HEK293 (cell line): ENCODE measurements at regions not wholly inside any gene's neighbourhood (a gene's known extent, or its start where the extent isn't known, plus 50 kb on each side); places are given as distances from the start of the nearest gene placed in this dataset.

Source experiments
- CTCF ChIA-PET: fragments of 350-600 bp; formaldehyde crosslinking; extraction: SDS; loops from one replicate; lab custom pipeline; 2021; ENCODE audit warnings: antibody characterized with exemption; lab: Yijun Ruan, JAX
- POLR2A ChIA-PET: fragments of 300-600 bp; formaldehyde crosslinking; extraction: SDS; loops from one replicate; lab custom pipeline; 2020; ENCODE audit warnings: antibody characterized with exemption, inconsistent platforms; lab: Yijun Ruan, JAX
- H3K27ac ChIP-seq: fragments of 200-500 bp; sonication (Bioruptor generic); 2 replicates; pipeline ENCODE4 v1.5.1; 2014; ENCODE audit warnings: low read depth, low read length, control low read depth, inconsistent platforms; ENCODE audit errors: extremely low read depth
- H3K36me3 ChIP-seq, 2 experiments: fragments of 200-500 bp in 1 of 2; sonication (Bioruptor generic) in 1 of 2; 1 replicate in 1 of 2; 2 replicates in 1 of 2; pipeline ENCODE4 v1.5.1; 2014 to 2017; ENCODE audit warnings: inconsistent platforms in 2 of 2, low read length in 2 of 2; ENCODE audit not compliant: control insufficient read depth in 2 of 2, insufficient read depth in 1 of 2
- H3K4me1 ChIP-seq: fragments of 200-500 bp; sonication (Bioruptor generic); 2 replicates; pipeline ENCODE4 v1.5.1; 2014; ENCODE audit warnings: mild to moderate bottlenecking, low read length, inconsistent platforms; ENCODE audit not compliant: control insufficient read depth, insufficient read depth
- H3K4me3 ChIP-seq: 2 replicates; pipeline ENCODE4 v1.5.1; 2011; ENCODE audit warnings: low read depth, mild to moderate bottlenecking, control low read depth, low read length, moderate library complexity
- H3K9me3 ChIP-seq: fragments of 200-500 bp; sonication (Bioruptor generic); 2 replicates; pipeline ENCODE4 v1.5.1; 2014; ENCODE audit warnings: low read depth, low read length, inconsistent platforms; ENCODE audit not compliant: control insufficient read depth, insufficient read depth
- AEBP2 ChIP-seq: fragments of 450-650 bp; formaldehyde crosslinking; IDR thresholded peaks from 2 replicates; pipeline ENCODE4 v1.5.1; 2016; ENCODE audit warnings: missing biosample characterization, missing genetic modification characterization, borderline replicate concordance
- BCL6B ChIP-seq: fragments of 450-650 bp; formaldehyde crosslinking; IDR thresholded peaks from 2 replicates; pipeline ENCODE4 v1.5.1; 2017; ENCODE audit warnings: missing biosample characterization, missing genetic modification characterization
- PRDM1 ChIP-seq: fragments of 450-650 bp; formaldehyde crosslinking; IDR thresholded peaks from 2 replicates; pipeline ENCODE4; 2016; ENCODE audit warnings: missing biosample characterization, missing genetic modification characterization
- PRDM10 ChIP-seq: fragments of 450-650 bp; formaldehyde crosslinking; IDR thresholded peaks from 2 replicates; pipeline ENCODE4 v1.5.1; 2016; ENCODE audit warnings: missing biosample characterization, missing genetic modification characterization
- SCRT1 ChIP-seq: fragments of 450-650 bp; formaldehyde crosslinking; IDR thresholded peaks from 2 replicates; pipeline ENCODE4 v1.5.1; 2016; ENCODE audit warnings: missing biosample characterization, missing genetic modification characterization, borderline replicate concordance
- TSHZ1 ChIP-seq: fragments of 450-650 bp; formaldehyde crosslinking; IDR thresholded peaks from 2 replicates; pipeline ENCODE4 v1.5.1; 2016; ENCODE audit warnings: missing biosample characterization, missing genetic modification characterization, borderline replicate concordance
- ZBTB8A ChIP-seq: fragments of 450-650 bp; formaldehyde crosslinking; IDR thresholded peaks from 2 replicates; pipeline ENCODE4 v1.5.1; 2016; ENCODE audit warnings: missing biosample characterization, missing genetic modification characterization
- ZIC2 ChIP-seq: fragments of 450-650 bp; formaldehyde crosslinking; IDR thresholded peaks from 2 replicates; pipeline ENCODE4 v1.5.1; 2016; ENCODE audit warnings: missing biosample characterization, missing genetic modification characterization
- ZNF10 ChIP-seq: fragments of 450-650 bp; formaldehyde crosslinking; IDR thresholded peaks from 2 replicates; pipeline ENCODE4 v1.5.1; 2017; ENCODE audit warnings: missing biosample characterization, missing genetic modification characterization
- ZNF16 ChIP-seq: fragments of 450-650 bp; formaldehyde crosslinking; IDR thresholded peaks from 2 replicates; pipeline ENCODE4 v1.5.1; 2016; ENCODE audit warnings: low read depth, missing biosample characterization, missing genetic modification characterization
- ZNF2 ChIP-seq: fragments of 450-650 bp; formaldehyde crosslinking; IDR thresholded peaks from 2 replicates; pipeline ENCODE4 v1.5.1; 2016; ENCODE audit warnings: missing biosample characterization, missing genetic modification characterization
- ZNF239 ChIP-seq: fragments of 450-650 bp; formaldehyde crosslinking; IDR thresholded peaks from 2 replicates; pipeline ENCODE4 v1.5.1; 2016; ENCODE audit warnings: missing biosample characterization, missing genetic modification characterization
- ZNF354C ChIP-seq: fragments of 450-650 bp; formaldehyde crosslinking; IDR thresholded peaks from 2 replicates; pipeline ENCODE4 v1.5.1; 2016; ENCODE audit warnings: missing biosample characterization, missing genetic modification characterization, low read depth, borderline replicate concordance
- ZNF37A ChIP-seq: fragments of 450-650 bp; IDR thresholded peaks from 2 replicates; pipeline ENCODE4 v1.5.1; 2018; ENCODE audit warnings: missing biosample characterization, missing genetic modification characterization
- ZNF391 ChIP-seq: fragments of 450-650 bp; formaldehyde crosslinking; IDR thresholded peaks from 2 replicates; pipeline ENCODE4 v1.5.1; 2016; ENCODE audit warnings: low read depth, missing biosample characterization, missing genetic modification characterization, borderline replicate concordance
- ZNF48 ChIP-seq: fragments of 450-650 bp; formaldehyde crosslinking; IDR thresholded peaks from 2 replicates; pipeline ENCODE4 v1.5.1; 2016; ENCODE audit warnings: missing biosample characterization, missing genetic modification characterization
- ZNF530 ChIP-seq: fragments of 450-650 bp; formaldehyde crosslinking; IDR thresholded peaks from 2 replicates; pipeline ENCODE4 v1.5.1; 2016; ENCODE audit warnings: low read depth, missing biosample characterization, missing genetic modification characterization
- ZNF626 ChIP-seq: fragments of 450-650 bp; sonication (Bioruptor Pico); formaldehyde crosslinking; IDR thresholded peaks from 2 replicates; pipeline ENCODE4 v1.5.1; 2018; ENCODE audit warnings: missing biosample characterization, missing genetic modification characterization, inconsistent platforms
- ZNF777 ChIP-seq: fragments of 450-650 bp; formaldehyde crosslinking; IDR thresholded peaks from 2 replicates; pipeline ENCODE4 v1.5.1; 2017; ENCODE audit warnings: missing biosample characterization, missing genetic modification characterization, borderline replicate concordance

GRCh38 chr4:15294832-15295231 lies 133.0 kb upstream of the C1QTNF7 start:
- H3K4me1 ChIP-seq, result no peaks in the 10 kb centered on the region
- no peaks in the 10 kb centered on the region for H3K9me3 ChIP-seq
- CTCF ChIA-PET, result no interaction called here
- POLR2A ChIA-PET, result no interaction called here
- no peaks in the 10 kb centered on the region for H3K36me3 ChIP-seq
- TF ChIP-seq ZNF354C (tag by site-specific recombination) (no peak), ZNF239 (no peak), TSHZ1 (tag by site-specific recombination) (no peak), ZNF10 (tag by site-specific recombination) (no peak), ZNF391 (tag by site-specific recombination) (no peak), BCL6B (tag by site-specific recombination) (no peak), ZNF48 (tag by site-specific recombination) (no peak), ZNF37A (no peak), AEBP2 (tag by site-specific recombination) (no peak), PRDM1 (tag by site-specific recombination) (no peak), ZBTB8A (tag by site-specific recombination) (no peak), ZIC2 (tag by site-specific recombination) (no peak), SCRT1 (tag by site-specific recombination) (no peak), ZNF777 (tag by site-specific recombination) (no peak)
- no peak overlapping the region for H3K4me3 ChIP-seq
- no peak overlapping the region for H3K27ac ChIP-seq

- Histone ChIP-seq H3K9me3 (no peaks in the 10 kb centered on the region), H3K4me3 (no peak overlapping the region), H3K4me1 (no peaks in the 10 kb centered on the region), H3K27ac (no peak overlapping the region), H3K36me3 (no peaks in the 10 kb centered on the region)
- POLR2A ChIA-PET, result no interaction called here
- no peak for TF ChIP-seq ZNF354C (tag by site-specific recombination)
- no peak for TF ChIP-seq PRDM10 (tag by site-specific recombination)
- TF ChIP-seq ZNF530 (tag by site-specific recombination), result no peak
- TF ChIP-seq ZNF2 (tag by site-specific recombination), result no peak
- no peak for TF ChIP-seq BCL6B (tag by site-specific recombination)
- no peak for TF ChIP-seq ZNF626 (tag by site-specific recombination)
- TF ChIP-seq ZNF16 (tag by site-specific recombination), result no peak
- CTCF ChIA-PET, result no interaction called here
Observed at GRCh38 chr4:15295421-15296162, 132.2 kb upstream of the C1QTNF7 start.
